RWPE2 (cell line): ENCODE measurements at regions not wholly inside any gene's neighbourhood (a gene's known extent, or its start where the extent isn't known, plus 50 kb on each side); places are given as distances from the start of the nearest gene placed in this dataset.

ENCODE experiments used
- ATAC-seq: fragments of 200-7000 bp; cut with Tn5 transposase; 3 replicates; pipeline ENCODE4 v1.9.1; 2021; ENCODE audit warnings: low read depth
- DNase-seq: peaks from one replicate; pipeline ENCODE4 v3.0.0-alpha.2; 2020; ENCODE audit warnings: low spot score
- H3K27ac ChIP-seq: fragments of 450-650 bp; 2 replicates; pipeline ENCODE4 v1.5.1; 2017; ENCODE audit warnings: mild to moderate bottlenecking; ENCODE audit not compliant: poor library complexity, severe bottlenecking
- H3K27me3 ChIP-seq: fragments of 250-450 bp; sonication (Bioruptor Pico); 2 replicates; pipeline ENCODE4 v1.5.1; 2021; ENCODE audit warnings: mild to moderate bottlenecking, moderate library complexity; ENCODE audit not compliant: insufficient read depth, poor library complexity, severe bottlenecking
- H3K36me3 ChIP-seq: fragments of 250-450 bp; sonication (Bioruptor Pico); 2 replicates; pipeline ENCODE4 v1.5.1; 2020; ENCODE audit warnings: low read depth, mild to moderate bottlenecking, moderate library complexity
- H3K4me1 ChIP-seq: fragments of 250-450 bp; sonication (Bioruptor Pico); 2 replicates; pipeline ENCODE4 v1.5.1; 2021; ENCODE audit warnings: mild to moderate bottlenecking, moderate library complexity; ENCODE audit not compliant: insufficient read depth, poor library complexity, severe bottlenecking
- H3K4me3 ChIP-seq: fragments of 250-450 bp; sonication (Bioruptor Pico); 2 replicates; pipeline ENCODE4 v1.5.1; 2021; ENCODE audit warnings: mild to moderate bottlenecking, moderate library complexity; ENCODE audit not compliant: severe bottlenecking
- H3K9me3 ChIP-seq: fragments of 250-450 bp; sonication (Bioruptor Pico); 2 replicates; pipeline ENCODE4 v1.5.1; 2021; ENCODE audit warnings: mild to moderate bottlenecking, moderate library complexity; ENCODE audit not compliant: severe bottlenecking
- TF ChIP-seq, protein P1 (sequence below): fragments of 450-650 bp; IDR thresholded peaks from one replicate; pipeline ENCODE4 v1.5.1; 2017; ENCODE audit warnings: mild to moderate bottlenecking, moderate library complexity; ENCODE audit not compliant: poor library complexity, severe bottlenecking

DNA sequence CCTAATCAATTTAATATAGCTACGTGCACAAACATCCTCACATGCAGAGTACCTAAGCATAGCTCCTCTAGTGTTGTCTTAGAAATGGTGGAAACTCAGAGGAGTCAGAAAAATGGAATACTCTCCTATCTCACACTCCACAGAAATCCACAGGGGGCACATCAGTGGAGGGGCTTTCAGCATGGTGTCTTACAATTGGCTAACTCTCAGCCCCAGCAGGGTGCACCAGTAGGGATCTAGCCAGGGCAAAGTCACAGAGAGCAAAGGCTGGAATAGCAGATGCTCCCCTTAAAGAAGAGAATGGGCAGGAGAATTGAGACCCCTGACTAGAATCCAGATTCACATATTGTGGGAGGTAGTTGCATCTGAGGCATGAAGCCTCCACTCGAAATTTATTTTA is 135.7 kb downstream of the MAIP1 start:
- no peak overlapping the region for H3K27ac ChIP-seq
- no peak overlapping the region for H3K4me3 ChIP-seq
- no peaks in the 10 kb centered on the region for H3K27me3 ChIP-seq
- DNase-seq: no peak
- H3K9me3 ChIP-seq: no peaks in the 10 kb centered on the region
- ATAC-seq: no peak
- no peaks in the 10 kb centered on the region for H3K4me1 ChIP-seq
- H3K36me3 ChIP-seq: no peaks in the 10 kb centered on the region
- TF ChIP-seq, protein P1, sequence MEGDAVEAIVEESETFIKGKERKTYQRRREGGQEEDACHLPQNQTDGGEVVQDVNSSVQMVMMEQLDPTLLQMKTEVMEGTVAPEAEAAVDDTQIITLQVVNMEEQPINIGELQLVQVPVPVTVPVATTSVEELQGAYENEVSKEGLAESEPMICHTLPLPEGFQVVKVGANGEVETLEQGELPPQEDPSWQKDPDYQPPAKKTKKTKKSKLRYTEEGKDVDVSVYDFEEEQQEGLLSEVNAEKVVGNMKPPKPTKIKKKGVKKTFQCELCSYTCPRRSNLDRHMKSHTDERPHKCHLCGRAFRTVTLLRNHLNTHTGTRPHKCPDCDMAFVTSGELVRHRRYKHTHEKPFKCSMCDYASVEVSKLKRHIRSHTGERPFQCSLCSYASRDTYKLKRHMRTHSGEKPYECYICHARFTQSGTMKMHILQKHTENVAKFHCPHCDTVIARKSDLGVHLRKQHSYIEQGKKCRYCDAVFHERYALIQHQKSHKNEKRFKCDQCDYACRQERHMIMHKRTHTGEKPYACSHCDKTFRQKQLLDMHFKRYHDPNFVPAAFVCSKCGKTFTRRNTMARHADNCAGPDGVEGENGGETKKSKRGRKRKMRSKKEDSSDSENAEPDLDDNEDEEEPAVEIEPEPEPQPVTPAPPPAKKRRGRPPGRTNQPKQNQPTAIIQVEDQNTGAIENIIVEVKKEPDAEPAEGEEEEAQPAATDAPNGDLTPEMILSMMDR: no peak

DNA sequence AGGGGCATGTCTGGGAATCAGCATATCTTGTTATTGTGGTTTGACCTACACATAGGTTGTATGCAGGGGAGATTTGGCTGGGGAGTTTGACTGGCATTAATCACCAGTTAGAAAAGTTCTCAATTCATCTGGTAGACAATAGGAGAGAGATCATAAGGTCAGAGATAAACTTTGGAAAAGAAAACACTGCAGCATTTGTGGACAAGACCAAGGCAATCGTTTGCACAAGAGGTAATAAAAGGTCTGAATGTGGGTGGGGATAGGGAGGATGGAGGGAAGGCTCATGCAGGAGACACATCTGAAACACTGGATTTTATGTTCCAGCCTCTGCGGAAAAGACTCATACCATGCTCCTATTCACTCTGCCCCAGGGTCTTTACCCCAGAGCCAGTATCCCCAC is 136.9 kb downstream of the MAIP1 start:
- Histone ChIP-seq H3K4me1 (no peaks in the 10 kb centered on the region), H3K27ac (no peak overlapping the region), H3K4me3 (no peak overlapping the region), H3K36me3 (no peaks in the 10 kb centered on the region), H3K27me3 (no peaks in the 10 kb centered on the region), H3K9me3 (no peaks in the 10 kb centered on the region)
- no peak for ATAC-seq
- TF ChIP-seq, protein P1: no peak
- no peak for DNase-seq

DNA sequence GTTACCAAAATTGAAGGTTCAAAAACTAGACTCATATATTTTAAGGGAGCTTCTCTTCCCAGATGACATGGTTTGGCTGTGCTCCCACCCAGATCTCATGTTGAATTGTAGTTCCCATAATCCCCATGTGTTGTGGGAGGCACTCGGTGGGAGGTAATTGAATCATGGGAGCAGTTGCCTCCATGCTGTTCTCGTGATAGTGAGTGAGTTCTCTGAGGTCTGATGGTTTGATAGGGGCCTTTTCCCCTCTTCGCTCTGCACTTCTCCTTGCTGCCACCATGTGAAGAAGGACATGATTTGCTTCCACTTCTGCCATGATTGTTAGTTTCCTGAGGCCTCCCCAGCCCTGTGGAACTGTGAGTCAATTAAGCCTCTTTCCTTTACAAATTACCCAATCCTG is 140.1 kb downstream of the MAIP1 start:
- DNase-seq (no peak), ATAC-seq (no peak)
- Histone ChIP-seq H3K4me3 (no peak overlapping the region), H3K27ac (no peak overlapping the region), H3K9me3 (no peaks in the 10 kb centered on the region), H3K4me1 (no peaks in the 10 kb centered on the region), H3K27me3 (no peaks in the 10 kb centered on the region), H3K36me3 (no peaks in the 10 kb centered on the region)
- TF ChIP-seq, protein P1: no peak

DNA sequence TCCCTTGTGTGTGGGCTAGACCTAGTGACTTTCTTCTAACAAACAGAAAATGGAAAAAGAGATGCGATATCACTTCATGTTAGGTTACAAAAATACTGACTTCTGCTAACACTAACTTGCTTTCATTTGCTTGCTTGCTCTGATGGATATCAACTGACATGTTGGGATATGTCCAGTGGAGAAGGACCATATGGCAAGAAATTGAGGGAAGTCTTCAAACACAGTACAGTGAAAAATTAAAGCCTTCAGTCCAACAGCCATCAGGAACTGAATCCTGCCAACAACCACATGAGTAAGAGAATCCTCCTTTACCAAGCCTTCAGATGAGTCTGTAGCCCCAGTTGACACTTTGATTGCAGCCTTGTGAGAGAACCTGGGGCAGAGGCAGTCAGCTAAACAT is 143.9 kb downstream of the MAIP1 start:
- no peak overlapping the region for H3K4me3 ChIP-seq
- DNase-seq (no peak), ATAC-seq (no peak)
- no peaks in the 10 kb centered on the region for H3K36me3 ChIP-seq
- no peak overlapping the region for H3K27ac ChIP-seq
- no peaks in the 10 kb centered on the region for H3K9me3 ChIP-seq
- H3K4me1 ChIP-seq: no peaks in the 10 kb centered on the region
- TF ChIP-seq, protein P1: no peak
- H3K27me3 ChIP-seq: no peaks in the 10 kb centered on the region

DNA sequence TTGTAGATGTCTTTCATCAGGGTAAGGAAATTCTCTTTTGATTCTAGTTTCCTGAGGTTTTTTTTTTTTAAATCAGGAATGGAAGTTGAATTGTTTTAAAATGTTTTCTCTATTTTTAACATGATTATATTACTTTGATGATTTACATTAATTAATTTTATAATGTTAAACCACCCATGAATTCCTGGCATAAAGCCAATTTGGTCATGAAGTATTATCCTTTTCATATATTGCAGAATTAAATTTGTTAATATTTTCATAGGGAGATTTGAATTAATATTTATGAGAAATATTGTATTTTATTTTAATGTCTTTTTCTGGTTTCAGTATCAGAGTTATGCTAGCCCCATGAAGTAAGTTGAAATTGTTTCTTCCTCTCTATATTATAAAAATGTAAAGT is 144.6 kb downstream of the MAIP1 start:
- no peaks in the 10 kb centered on the region for H3K27me3 ChIP-seq

More for the DNA sequence above, 144.6 kb downstream of the MAIP1 start:
- ATAC-seq (no peak), DNase-seq (no peak)
- H3K27ac ChIP-seq: no peak overlapping the region
- no peak overlapping the region for H3K4me3 ChIP-seq
- H3K9me3 ChIP-seq: no peaks in the 10 kb centered on the region
- TF ChIP-seq, protein P1: no peak
- H3K36me3 ChIP-seq: no peaks in the 10 kb centered on the region
- no peaks in the 10 kb centered on the region for H3K4me1 ChIP-seq
